ENCODE measurements at regions not wholly inside any gene's neighbourhood (a gene's known extent, or its start where the extent isn't known, plus 50 kb on each side); places are given as distances from the start of the nearest gene placed in this dataset.

- TF ChIP-seq CTCF (IDR thresholded peaks at IDR 0.05) (no peak), POLR2A (IDR thresholded peaks at IDR 0.05) (no peak)
These were observed 69.4 kb upstream of the PFN2 start for GRCh38 chr3:150040097-150040496.
